Kidney glomerular epithelial cell (primary cell): ENCODE measurements at regions not wholly inside any gene's neighbourhood (a gene's known extent, or its start where the extent isn't known, plus 50 kb on each side); places are given as distances from the start of the nearest gene placed in this dataset.
"Not testable (repeated sequence)": the region's sequence is repeated elsewhere in the genome, so short reads cannot be mapped to it uniquely, and the experiment has no call there.

ENCODE experiments used
- DNase-seq: peaks from one replicate; lab custom pipeline; 2025; lab: John Stamatoyannopoulos, UW

DNA sequence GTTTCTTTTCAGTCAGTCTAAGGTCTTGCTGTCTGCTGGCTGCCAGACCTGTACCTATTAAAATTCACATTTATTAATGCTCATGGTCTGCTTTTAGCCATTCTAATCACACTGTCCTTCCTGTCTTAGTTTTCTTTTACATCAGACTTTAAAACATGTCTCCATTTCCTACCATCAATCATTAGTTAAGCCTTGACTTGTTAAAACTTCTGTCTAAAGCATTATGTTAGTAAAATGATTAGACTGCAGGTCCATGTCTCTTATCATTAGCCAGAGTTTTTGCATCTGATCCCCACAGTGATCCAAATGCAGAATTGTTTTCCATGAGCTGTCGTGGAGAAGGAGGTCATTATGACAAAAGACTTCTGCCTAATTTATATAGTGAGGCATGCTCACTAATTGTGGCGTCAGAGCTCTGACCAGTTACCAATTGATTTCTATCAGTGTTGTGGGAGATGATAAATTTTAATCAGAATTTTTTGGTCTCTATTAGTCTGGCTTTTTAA is 226.5 kb downstream of the DKK1 start:
- no peak for DNase-seq

DNA sequence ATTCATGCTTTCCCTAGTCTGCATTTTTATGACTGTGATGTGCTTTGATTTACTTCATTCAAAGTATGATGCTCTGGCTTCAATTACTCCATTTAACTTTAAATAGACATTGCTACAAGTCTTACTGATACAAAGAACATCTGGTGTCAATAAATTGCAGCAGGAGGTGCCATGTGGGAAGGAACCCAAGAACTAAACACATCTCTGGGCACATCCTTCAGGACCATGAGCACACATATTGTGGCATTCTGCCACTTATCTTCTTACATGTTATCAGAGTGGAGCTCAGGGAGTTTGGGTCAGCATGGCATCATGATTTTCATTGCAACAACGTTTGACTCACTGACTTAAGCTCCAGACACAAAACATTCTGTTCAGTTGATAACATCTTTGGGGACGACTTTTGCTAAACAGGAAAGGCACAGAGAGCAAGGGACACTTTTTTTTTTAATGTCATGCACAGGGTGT is 227.0 kb downstream of the DKK1 start:
- DNase-seq, result no peak

DNA sequence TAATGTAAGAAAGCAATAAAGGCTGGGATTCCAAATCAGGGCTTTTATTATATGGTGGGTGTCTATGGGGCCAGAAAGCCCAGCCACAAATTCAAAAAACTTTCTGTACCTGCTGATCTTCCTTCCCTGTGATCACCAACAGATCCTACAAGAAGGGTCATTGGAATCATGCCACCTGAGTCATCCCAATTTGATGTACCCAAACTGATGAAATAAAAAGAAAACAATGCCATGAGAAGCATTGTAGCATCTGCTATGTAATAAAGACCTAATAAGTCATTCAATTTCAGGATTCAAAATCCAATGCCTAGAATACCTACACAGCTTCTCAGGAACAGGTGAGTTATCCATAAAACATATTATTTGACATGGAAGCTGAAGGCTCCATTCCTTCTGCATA is 228.8 kb downstream of the DKK1 start:
- no peak for DNase-seq

DNA sequence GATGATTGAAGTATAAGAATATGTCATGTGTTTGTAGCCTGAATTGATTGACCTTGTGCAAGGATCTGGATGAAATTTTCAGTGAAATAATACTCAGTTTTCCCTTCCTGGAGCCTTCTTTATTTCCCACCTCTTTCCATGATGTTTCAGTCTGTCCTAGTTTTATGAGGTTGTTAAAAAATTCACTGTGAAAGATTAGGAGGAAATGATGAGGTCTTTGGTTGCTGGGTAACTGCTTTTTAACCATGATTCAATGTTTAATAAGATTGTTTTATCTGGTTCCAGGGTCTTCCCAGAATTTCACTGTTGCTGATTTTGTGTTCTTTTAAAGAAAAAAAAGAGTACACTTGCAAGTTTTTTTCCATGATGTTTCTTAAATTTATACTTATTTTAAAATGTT is 221.5 kb downstream of the MBL2 start:
- no peak for DNase-seq

DNA sequence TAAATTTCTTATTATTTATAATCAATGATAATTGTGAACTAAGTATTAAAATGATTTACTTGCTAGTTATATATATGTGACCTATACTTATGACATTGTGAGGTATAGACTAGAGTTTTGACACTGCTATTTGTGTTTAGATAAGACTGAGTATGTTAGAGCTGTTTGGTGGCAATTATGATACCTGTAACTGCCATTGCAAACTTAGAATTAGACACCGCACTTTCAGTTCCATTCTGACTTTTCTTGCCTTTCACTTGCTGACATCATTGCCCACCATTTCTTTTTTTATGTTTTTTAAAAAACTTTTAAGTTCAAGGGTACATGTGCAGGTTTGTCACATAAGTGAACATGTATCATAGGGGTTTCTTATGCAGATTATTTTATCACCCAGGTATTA is 214.5 kb downstream of the MBL2 start:
- DNase-seq, result no peak

DNA sequence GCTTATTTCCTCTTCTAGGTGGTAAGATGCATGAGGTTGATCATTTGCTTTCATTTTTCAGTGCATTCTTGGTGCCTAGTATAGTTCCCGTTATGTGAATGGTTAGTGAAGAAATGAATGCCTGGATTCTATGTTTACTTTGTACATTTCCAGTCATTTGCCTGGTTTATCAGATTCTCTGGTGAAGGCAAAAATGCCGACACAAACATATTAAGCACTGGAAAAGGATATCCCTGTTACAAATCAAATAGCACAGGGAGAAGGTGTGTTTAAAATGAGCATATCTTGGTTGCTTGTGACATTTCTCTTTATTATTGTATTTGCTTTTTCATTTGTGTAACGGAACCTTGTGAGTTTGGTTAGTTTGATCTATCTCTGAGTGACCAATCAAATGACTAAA is 211.3 kb downstream of the MBL2 start:
- DNase-seq, result no peak

DNA sequence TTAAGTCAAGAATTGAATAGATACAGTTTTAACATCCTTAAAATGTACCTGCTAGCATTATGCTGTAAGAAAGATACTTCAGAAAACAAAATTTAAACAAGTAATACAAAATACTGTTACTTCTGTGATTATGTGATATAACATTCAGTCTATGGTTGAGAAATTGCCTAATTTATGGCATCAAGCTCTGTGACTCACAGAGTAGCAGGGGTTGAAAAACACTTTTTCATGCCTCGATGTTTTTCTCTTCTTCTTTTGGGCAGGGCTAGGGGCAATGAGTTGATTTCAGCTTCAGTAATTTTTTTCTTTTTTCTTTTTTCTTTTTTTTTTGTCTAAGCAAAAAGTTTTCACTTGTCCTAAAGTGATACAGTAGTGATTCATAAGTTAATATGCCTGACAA is 209.2 kb downstream of the MBL2 start:
- DNase-seq, result no peak

DNA sequence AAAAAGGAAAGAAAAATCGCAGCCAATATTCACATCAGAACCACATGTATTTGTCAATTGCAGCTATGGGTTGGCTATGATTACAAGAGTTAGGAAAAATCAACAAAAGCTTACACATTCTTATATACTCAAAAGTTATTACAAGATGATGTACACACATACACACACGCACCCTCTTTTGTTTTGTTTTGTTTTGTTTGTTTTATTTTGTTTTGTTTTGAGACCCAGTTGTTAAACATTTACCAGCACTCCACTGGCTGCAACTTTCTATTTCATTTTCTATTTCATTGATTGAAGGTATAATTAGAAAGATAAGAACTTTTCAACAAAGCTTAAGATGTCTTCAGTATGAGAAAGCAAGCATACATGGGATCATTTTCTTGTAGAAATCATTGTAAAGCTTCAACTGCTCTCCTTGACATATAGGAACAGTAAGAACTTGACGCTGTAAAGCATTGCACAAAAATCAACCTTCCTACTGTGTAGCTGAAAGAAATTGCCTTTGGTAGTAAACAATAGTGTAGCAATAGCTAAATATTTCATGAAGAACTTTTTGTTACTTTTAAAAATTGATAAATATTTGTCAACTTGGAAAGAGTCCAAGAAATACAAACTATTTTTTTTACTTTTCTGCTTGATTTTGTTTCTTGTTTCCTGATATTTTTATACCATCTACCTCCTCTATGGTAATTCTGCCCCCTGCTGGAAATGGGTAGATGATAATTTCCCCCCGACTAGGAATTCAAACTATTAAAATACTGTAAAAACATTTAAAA is 205.9 kb downstream of the MBL2 start:
- DNase-seq, result peak; percentile 16

DNA sequence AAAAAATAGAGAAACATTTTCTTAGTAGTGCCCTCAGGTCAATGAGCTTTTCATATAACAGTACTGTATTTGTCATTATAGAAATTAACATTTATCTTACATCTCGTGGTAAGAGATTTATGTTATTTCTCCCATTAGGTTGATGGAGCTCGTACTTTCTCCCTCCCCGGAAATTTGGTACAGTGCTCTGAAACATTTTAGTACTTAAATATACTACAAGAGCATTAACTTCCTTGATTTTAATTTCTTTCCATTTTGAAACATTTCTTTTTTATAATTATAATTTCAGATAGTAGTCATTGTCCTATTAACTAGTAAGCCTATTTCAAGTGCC is 205.4 kb downstream of the MBL2 start:
- DNase-seq, result no peak

DNA sequence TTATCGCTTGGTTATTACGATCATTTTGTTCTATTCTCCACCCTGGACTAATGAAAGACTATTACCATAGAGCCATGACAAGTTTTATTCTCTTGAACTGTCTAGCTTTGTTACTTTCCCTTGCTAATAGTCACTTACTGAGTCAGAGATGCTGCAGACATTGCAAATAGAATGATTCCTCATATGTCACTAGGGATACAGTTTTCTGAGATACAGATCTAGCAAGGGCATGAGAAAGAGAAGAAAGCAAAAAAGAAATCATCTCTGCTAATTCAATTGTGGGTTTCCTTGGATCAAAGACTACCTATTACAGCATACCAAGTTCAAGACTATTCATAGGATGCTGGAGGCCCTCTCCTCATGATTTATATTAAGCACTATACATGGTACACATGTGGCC is 204.3 kb downstream of the MBL2 start:
- DNase-seq, result no peak

DNA sequence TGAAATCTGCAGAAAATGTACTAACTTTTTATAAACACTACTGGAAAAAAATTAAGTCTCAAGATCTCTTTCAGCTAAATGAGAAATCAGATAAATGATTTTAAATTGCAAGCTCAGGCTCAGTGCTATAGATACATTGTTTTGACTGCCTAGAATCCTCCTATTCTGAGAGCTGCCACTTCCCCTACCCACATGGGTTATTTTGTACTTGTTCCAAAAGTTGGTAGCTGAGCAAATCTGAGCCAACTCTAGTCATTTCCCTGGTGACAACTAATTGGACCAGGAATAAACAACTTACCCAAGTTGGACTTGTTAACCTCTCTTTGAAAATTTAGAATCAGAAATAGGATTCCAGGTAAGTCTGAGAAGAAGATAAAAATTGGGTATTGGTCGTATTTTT is 202.1 kb downstream of the MBL2 start:
- DNase-seq, result no peak

DNA sequence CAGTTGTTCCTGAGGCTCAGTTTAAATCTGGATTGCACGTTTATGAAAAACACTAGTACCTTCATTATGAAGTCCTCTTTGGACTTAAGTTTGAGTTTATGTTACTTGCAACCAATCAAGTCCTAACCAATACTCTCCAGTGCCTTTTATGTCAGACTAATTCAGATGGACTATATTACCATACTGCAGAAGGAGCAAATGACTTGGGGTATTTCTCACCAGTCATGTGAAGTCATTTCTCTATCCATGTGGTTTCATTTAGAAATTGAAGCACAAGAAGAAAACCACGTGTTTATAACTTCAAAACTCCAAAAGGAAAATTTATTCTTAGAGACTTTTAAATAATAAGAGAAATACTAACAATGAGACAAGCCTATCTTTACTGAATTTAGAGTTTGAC is 201.6 kb downstream of the MBL2 start:
- no peak for DNase-seq

DNA sequence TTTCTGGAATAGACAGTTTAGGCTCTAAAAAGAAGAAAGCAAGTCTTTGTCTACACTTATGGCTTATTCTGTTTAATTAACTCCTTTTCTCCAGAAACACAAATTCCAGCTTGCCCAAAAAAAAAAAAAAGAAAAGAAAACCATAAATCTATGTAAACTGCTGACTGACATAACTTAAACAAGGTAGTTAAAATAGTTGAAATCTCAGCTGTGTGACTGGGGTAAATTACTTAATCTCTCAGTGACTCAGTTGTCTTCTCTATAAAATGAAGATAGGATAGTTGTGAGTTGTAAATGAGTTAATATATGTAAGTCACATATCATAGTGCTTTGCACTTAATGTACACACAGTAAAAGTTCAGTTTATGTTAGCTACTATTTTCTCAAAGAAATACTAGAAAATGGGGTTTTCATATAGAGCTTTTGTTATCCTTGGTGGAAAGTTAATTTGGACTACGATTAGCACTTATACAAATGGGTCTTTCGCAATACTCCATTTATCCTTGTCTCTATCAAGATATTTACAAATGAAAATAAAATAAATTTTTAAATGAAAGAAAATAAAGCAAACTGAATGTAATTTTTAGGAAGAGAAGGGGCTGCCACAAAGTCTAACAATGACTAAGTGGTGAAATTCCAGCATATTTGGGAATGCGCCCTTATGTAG is 200.9 kb downstream of the MBL2 start:
- no peak for DNase-seq

DNA sequence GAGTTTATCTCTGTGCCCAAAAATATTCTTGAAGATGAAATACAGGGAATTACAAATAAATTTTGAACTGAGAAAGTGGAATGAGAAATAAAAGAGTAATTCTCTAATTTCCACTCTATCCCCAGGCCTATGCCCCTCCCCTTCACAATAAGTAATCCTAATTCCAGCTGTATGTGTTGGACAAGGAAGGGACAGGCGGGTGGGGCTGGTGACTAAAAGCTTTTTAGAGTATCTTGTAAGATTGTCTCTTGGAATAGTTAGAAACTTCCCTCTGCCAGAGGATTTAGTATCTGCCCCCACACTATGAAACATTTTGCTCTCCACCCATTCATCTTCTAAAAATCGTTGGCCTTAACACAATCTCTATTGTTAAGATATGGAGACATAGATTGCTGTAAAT is 199.2 kb downstream of the MBL2 start:
- no peak for DNase-seq

DNA sequence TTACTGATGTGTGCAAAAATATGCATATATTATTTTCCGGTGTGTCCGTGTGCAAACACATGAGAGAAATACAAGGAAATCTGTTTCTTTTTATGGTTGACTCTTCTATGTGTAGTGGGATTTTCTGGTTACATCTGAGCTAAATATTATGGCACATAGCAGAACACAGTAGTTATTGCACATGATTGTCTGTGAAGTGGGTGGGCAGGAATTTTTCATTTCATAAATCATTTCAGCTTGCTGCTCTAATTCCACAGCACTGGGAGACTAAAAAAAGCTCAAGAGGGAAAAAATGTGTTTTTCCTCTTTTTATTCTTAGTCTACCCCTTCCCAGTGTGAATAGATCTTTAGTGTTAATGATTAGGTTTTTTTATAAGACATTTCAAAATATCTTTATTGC is 197.9 kb downstream of the MBL2 start:
- DNase-seq, result no peak

DNA sequence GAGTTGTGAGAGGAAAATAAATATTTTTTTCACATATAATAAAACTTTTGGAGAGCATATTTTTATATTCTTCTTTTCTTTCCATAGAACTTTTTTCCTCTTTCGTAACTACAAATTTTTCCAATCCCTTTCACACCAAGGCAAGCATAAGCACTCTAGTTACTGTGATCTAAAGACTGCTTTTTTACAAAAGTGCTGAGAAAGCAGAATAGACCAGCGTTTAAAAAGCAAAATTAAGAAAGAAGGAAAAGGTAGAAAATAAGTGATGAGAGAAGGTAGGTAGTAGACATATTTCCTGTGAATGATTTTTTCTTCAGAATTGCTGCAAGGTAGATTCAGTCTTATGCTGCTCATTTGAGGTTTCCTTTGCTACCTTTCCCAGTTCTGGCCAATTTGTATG is 195.5 kb downstream of the MBL2 start:
- DNase-seq, result no peak

DNA sequence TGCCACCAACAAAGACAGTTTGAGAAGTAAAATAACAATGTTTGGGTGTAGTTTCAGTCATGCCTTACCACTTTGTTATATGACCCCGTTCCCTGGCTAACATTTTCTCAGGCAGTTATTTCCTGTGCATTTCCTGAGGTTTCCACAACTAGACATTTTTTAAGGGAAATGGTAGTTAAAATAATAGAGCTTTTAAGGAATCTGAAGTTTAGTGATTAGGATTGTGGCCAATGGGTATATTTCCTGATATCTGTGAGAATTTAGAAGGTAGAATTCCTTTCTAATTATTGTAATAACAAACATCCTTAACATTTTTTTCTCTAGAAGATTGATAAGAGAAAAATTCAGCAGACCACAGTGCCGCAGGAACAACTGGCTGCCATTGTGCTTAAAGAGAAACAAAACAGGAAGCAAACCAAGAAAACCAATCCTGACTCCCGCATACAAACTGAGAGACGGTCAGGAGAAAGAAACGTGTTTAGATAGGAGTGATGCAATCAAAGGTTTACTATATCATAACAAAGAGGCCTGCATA is 193.6 kb downstream of the MBL2 start:
- DNase-seq, result no peak

DNA sequence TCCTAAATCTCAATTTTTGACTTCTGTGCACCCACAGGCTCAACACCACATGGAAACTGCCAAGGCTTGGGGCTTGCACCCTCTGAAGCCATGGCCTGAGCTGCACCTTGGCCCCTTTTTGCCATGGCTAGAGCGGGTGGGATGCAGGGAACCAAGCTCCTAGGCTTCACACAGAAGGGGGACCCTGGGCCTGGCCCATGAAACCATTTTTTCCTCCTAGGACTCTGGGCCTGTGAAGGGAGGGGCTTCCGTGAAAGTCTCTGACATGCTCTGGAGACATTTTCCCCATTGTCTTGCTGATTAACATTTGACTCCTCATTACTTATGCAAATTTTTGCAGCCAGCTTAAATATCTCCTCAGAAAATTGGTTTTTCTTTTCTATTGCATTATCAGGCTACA is 190.9 kb downstream of the MBL2 start:
- DNase-seq, result not testable (repeated sequence)

DNA sequence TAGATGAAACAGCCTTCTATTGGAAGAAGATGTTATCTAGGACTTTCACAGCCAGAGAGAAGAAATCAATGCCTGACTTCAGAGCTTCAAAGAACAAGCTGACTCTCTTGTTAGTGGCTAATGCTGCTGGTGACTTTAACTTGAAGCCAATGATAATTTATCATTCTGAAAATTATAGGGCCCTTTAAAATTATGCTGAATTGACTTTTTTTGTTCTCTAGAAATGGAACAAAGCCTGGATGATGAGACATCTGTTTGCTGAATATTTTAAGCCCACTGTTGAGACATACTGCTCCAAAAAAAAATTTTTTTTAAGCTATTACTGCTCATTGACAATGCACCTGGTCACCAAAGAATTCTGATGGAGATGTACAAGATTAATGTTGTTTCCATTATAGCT is 189.2 kb downstream of the MBL2 start:
- no peak for DNase-seq

DNA sequence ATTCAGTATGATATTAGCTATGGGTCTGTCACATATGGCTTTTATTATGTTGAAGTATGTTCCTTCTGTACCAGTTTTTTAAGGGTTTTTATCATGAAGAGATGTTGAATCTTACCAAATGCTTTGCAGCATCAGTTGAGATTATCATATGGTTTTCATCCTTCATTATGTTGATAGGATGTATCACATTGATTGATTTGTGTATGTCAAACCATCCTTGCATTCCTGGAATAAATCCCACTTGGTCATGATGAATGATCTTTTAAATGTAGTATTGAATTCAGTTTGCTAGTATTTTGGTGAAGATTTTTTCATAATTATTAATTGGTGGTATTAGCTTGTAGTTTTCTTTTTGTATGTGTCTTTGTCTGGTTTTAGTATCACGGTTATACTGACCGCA is 185.9 kb downstream of the MBL2 start:
- no peak for DNase-seq

DNA sequence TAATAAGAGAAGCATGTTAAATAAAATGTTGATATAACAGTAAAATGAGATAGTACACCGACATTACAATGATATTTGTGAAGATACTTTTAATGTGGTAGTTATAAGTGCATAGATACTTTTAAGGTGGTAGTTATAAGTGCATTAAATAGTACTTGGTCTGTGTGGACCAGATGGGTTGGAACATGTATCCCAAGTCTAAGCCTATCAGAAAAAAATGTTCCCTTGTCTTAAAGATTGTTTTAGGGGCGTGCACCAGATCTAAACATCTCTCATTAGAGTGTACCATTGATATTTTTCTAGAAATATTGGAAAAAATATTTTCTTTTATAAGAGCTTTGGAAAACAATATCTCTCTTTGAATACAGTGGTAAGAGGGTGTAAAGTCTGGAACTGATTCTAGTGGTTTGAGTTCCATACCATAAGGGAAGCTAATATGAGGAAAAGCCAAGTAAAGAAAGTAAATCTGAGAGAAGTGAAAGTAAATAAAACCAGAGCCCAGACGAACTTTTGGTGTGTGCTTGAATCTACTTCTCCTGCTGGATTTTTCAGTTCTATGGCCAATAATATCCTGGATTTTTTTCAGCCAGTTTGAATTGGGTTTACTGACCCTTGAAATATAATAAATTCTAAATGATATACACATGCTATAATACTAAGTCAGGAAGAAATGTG is 175.3 kb downstream of the MBL2 start:
- DNase-seq, result no peak

DNA sequence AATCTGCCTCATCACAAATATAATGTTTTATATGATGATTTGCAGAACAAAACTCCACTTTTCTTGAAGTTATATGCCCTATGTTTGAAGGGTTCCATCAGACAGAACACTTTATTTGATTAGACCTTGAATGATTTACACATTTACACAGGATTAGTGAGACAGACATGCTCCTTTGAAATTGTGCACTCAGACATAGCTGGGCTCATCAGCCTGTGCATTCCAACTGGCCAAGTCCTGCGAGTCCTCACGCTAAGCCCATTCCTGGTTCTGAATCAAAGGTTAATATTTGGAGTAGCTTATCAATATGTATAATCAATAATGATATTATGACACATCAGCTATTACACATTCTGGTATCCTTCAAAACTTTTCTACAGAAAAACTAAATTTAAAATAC is 173.6 kb downstream of the MBL2 start:
- DNase-seq, result no peak
